Inflammatory macrophage treated with lipopolysaccharide for 4 hours (primary cell): ENCODE measurements at regions not wholly inside any gene's neighbourhood (a gene's known extent, or its start where the extent isn't known, plus 50 kb on each side); places are given as distances from the start of the nearest gene placed in this dataset.

Experiments
- DNase-seq: peaks from one replicate; pipeline ENCODE4 v3.0.0-alpha.2; 2020

DNA sequence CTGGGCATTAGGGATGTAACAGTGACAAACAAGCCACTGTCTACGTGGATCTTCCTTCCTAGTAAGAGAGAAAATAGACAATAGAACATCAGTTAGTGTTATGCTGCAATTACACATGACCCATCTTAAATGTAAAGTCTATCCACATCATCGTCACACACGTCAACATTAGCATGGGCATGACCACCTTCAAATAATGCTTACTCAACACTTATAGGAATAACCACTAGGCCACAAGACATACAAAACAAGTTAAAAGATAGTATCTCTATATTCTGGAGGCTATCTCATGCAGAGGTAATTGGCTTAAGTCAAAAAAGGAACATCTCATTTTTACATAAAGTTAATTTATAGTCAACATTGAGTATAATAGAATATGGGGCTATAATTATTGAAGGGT is 156.5 kb downstream of the MOXD1 start:
- no peak for DNase-seq

DNA sequence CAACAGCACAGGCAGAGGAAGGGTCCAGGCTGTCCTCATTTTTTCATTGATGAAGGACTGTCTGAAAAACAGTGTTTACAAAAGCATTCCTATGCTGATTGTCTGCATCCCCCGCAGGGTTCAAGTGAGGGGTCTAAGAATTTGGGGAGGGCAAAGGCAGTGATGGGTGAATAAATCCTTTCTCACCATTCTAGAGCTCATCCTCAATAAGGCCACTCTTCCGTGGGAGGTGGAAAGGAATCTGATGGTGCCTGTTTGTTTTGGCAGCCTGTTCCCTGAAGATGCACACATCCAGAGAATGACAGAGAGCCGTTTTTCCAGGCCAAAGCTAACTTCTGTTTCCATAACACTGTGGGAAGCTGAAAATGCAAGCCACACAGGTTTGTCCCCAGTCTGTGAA is 164.5 kb downstream of the MOXD1 start:
- DNase-seq, result no peak

DNA sequence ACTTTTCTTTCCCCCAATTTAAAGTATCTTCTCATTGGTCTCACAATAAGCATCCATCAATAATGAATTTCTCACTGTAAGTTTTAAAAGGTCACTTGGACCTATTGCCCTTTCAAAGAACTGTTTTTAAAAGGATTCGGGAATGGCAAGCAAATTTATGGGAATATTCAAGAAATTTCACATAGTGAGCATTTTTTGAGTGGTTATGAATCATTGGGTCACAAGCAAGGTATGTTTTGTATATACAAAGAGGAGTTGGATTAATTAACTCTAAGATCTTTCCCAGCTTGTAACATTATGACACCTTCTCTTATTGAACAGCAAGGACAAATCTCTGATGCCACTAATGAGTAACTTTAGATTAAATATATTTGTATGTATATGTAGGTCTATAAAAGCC is 165.0 kb downstream of the MOXD1 start:
- DNase-seq, result no peak

DNA sequence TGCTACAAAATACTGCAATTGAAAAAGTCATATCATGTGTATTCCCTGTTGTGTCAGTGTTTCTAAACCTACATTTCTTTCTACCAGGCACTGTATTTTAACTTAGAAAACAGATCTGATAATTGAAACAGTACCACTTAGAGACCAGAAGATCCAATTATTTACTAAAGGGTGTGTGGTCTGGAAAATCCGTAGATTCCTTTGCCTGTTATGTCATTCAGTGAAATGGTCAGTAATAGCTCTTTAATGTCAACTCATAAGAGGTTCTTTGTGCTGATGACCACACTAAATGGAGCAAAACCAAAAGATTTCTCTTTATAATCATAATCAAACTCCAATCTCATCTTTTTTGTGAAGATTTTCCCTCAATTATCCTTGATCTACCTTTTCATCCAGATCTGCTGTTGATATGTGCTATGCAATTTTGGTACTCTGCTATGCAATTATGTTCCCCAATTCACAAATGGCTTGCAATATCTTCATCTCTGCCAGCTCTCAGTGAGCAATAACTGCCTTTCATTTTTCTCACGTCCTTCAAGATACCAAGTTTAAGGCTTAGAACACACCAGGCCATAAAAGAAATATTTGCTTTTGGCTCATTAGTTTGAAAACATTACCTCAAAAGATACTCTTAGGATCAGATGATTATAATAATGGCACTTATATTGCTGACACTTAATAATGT is 165.5 kb downstream of the MOXD1 start:
- no peak for DNase-seq

GRCh38 chr6:132234356-132234755 is 166.9 kb downstream of the MOXD1 start:
- no peak for DNase-seq

GRCh38 chr6:132231121-132231884 is 170.0 kb downstream of the MOXD1 start:
- DNase-seq, result no peak

DNA sequence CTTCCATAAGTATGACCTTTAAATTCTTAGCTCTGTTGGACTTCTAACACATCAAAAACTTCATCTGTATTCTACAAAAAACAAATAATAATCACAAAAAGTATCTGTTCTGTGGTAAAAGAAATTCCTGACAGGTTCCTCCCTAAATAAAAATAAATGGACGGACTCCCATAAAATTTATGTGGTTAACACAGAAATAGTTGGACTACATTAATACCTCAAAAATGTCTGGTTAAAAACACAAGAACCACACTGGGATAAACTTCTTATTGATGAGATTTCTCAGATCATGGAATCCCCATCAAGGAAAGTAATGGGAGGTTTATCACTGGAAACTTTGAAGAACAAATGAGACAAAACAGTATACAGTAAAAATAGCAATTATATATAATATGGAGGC is 172.4 kb downstream of the MOXD1 start:
- no peak for DNase-seq

DNA sequence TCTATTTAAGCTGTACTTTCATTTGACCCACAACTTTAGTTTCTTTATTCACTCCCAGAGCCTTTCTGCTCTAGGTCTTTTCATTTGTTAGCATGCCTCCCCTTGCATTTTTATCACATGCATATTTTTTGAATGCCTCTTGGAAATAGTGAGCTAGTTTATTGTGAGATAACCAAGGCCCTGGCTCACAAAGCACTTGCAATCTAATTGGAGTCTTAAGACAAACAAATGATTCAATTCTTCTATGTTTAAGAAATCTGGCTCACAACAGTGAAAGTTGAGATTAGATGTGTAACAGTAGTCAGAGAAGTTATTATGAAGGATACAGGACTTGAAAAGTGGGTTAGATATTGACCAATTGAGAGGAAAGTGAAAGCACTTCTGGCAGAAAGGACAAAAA is 173.4 kb downstream of the MOXD1 start:
- DNase-seq, result no peak

DNA sequence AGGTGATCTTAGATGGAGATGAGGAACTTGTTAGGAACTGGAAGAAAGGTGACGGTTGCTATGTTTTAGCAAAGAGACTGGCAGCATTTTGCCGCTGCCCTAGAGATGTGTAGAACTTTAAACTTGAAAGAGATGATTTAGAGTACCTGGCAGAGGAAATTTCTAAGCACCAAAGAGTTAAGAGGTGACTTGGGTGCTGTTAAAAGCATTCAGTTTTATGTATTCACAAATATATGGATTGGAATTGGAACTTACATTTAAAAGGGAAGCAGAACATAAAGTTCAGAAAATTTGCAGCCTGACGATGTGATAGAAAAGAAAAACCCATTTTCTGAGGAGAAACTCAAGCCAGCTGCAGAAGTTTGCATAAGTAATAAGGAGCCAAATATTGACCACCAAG is 176.3 kb downstream of the MOXD1 start:
- no peak for DNase-seq

- no peak for DNase-seq
Measured at GRCh38 chr6:132220800-132221199, 180.5 kb downstream of the MOXD1 start.

- no peak for DNase-seq
Measured at GRCh38 chr6:132219901-132220300, 181.4 kb downstream of the MOXD1 start.

DNA sequence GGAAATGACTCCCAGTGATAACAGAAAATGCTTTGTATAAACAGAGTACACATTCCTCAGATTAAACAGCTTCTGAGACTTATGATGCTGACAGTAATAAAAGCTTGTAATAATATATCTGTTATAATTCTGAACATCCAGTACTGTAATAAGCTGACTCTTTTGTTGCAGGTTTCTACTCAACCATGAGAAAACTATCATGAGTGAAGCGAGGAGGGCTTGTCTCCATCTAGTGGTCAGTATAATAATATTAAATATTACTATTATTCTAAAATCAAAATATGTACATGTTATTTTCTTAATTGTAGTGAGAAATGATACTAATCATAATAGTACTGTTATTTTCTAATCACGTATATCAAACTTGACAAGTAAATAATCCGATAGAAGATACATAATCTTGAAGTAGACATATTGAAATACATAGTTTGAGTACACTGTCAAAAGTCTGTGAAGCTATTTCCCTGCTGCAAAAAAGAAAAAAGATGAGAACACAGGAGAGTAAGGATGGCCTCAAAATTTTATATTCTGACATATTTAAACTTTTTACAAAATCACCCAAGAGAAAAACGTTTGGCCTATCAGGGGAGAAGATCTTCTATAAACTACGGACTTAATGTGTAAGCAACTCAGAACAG is 183.1 kb downstream of the MOXD1 start:
- peak; percentile 5 for DNase-seq

GRCh38 chr6:132215805-132216204 is 185.5 kb downstream of the MOXD1 start:
- DNase-seq, result no peak

DNA sequence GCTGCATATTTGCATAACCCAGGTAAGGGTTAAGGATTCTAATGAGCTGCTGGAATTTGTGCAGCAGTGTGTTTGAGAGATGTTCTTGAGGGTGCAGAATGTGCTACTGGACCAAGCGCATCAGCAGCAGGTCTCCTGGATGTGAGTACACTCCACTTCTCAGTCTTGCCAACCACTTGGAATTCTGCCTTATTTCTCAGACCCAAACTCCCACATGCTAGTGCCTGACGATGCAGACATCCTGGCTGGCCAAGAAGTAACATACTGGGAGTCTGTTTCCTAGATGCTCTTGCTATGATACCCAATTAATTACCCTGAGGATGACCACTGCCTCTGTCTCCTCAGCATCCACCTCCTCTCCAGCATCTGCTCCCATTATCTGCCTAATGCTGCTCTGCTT is 186.6 kb downstream of the MOXD1 start:
- no peak for DNase-seq

GRCh38 chr6:132213732-132214131 is 187.5 kb downstream of the MOXD1 start:
- DNase-seq, result no peak

DNA sequence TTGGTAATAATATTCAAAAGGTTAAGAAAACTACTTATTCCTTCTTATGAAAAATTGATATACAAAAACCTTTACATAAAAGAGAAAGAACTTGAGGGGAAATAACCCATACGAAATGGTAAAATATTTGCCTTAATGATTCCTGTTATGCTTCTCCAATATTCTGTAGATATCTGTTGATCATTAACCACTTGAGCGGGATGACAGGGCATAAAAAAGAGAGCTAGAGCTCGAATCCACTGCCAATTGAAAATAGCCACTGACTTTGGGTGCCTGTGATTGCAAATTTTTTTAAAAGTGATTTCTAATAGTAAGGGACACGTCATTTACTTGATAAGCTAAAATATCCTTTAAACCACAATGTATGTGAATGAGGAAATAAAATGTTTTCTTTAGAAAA is 188.1 kb downstream of the MOXD1 start:
- no peak for DNase-seq

DNA sequence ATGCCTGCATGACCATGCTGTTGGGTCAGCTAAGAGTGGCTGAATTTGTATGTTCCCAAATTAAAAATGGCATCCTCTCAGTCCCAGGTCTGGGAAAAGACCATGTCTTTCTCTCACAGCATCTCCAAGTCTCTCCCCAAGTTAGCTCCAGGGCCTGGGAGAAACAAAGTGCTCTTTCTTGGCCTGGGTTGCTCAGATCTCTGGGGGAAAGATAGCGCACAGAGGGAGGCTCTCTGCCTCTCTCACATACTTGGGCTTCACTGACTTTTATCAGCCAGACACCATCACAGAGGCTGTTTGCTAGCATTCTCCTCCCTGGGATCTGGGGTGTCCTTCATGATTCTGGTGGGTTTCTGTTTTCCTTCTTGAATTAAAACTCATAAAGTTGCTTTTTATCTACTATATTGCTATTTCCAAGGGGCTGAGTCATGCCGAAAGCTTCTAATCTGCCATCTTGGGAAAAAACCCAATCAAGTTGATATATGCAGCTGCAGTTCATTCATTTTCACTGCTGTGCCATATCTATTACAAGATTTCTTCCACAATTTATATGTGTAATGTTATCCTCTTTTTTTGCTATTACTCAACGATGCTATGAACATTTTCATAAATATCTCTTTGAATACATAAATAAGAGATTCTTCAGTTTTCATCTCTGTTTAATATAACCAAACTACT is 190.2 kb downstream of the MOXD1 start:
- DNase-seq, result no peak

DNA sequence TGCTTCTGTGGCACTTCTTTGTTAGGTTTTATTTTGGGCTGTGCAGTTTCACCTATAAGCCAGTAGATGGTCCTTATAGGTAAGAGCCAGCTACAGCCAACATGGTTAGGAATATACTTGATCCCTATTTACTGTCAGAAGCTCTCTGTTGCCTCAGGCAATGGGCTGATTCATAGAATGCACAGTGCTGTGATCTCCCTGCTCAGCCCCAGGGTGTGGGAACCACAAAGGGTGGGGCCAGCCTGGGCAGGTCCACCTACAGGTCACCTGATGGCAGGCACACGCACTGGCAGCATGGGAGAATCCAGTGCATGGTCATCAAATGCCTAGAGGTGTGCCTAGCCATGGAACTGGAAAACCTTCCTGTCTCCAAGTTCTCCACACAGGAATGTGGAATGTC is 191.9 kb downstream of the MOXD1 start:
- no peak for DNase-seq

DNA sequence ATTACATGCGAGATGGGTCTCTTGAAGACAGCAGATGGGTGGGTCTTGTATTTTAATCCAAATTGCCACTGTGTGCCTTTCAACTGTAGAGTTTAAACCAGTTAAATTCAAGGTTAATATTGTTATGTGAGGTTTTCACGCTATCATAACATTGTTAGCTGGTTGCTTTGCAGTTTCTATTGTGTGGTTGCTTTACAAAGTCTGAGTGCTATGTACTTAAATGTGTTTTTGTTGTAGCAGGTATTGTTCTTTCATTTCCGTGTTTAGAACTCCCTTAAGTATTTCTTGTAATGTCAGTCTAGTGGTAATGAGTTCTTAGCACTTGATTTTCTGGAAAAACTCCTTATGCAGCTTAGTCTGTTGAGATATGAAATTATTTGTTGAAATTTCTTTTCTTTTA is 193.3 kb downstream of the MOXD1 start:
- DNase-seq, result no peak

DNA sequence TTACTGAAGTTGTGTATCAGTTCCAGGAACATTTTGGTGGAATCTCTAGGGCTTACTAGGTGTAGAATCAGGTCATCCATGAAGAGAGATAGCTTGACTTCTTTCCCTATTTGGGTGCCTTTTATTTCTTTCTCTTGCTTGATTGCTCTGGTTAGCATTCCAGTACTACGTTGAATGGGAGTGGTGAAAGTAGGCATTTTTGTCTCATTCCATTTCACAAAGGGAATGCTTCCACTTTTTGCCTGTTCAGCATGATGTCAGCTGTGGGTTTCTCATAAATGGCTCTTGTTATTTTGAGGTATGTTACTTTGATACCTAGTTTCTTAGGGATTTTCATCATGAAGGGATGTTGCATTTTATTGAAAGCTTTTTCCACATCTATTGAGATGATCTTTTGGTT is 195.3 kb downstream of the MOXD1 start:
- no peak for DNase-seq

DNA sequence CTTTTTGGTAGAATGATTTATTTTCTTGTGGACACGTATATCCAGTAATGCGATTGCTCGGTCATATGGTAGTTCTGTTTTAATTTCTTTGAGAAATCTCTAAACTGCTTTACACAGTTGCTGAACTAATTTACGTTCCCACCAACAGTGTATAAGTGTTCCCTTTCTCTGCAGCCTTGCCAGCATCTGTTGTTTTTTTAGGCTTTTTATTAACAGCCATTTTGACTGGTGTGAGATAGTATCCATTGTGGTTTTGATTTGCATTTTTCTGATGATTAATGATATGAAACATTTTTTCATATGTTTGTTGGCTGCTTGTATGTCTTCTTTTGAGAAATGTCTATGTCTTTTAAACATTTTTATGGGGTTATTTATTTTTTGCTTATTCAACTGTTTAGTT is 196.7 kb downstream of the MOXD1 start:
- DNase-seq, result no peak

- DNase-seq, result no peak
Measured at GRCh38 chr6:132202574-132202973, 198.7 kb downstream of the MOXD1 start.

- no peak for DNase-seq
Measured at GRCh38 chr6:132199343-132199742, 201.9 kb downstream of the MOXD1 start.

- no peak for DNase-seq
Measured at GRCh38 chr6:132198896-132199295, 202.4 kb downstream of the MOXD1 start.
